Kidney (tissue), 13 donors: ENCODE measurements at regions not wholly inside any gene's neighbourhood (a gene's known extent, or its start where the extent isn't known, plus 50 kb on each side); places are given as distances from the start of the nearest gene placed in this dataset.

ENCODE experiments used
- DNase-seq, 5 donors: peaks; one replicate each; pipeline ENCODE4 v3.0.0-alpha.2; 2013 to 2020
- FAIRE-seq: peaks from 2 replicates; lab custom pipeline; 2012; peaks lifted over from hg19 to GRCh38; lab: Jason Lieb, UNC
- H3K27ac ChIP-seq, 2 donors: one replicate each; pipeline ENCODE4 v1.7.0; 2013; ENCODE audit warnings: low read depth in 2 of 2, low read length in 2 of 2, inconsistent platforms in 1 of 2
- H3K27me3 ChIP-seq: one replicate; pipeline ENCODE4 v1.7.1; 2013; ENCODE audit warnings: low read length, inconsistent platforms; ENCODE audit not compliant: control insufficient read depth, insufficient read depth
- H3K36me3 ChIP-seq, 3 donors: one replicate each; pipeline versions ENCODE4 v1.7.0 to v1.7.1; 2013; ENCODE audit warnings: low read length in 3 of 3, control low read depth in 1 of 3, inconsistent platforms in 1 of 3; ENCODE audit not compliant: insufficient read depth in 3 of 3, control insufficient read depth in 2 of 3
- H3K4me1 ChIP-seq, 3 donors: one replicate each; pipeline versions ENCODE4 v1.7.0 to v1.7.1; 2013; ENCODE audit warnings: low read length in 3 of 3, inconsistent platforms in 1 of 3, low read depth in 1 of 3; ENCODE audit not compliant: control insufficient read depth in 2 of 3, insufficient read depth in 2 of 3
- H3K4me3 ChIP-seq, 3 donors: one replicate each; pipeline versions ENCODE4 v1.7.0 to v1.8.1; 2013; ENCODE audit warnings: low read length in 3 of 3, control low read depth in 1 of 3, inconsistent platforms in 1 of 3
- H3K9ac ChIP-seq, 3 donors: one replicate each; pipeline versions ENCODE4 v1.7.0 to v1.7.1; 2013; ENCODE audit warnings: low read length in 3 of 3, control low read depth in 1 of 3, inconsistent platforms in 1 of 3
- H3K9me3 ChIP-seq, 3 donors: one replicate each; pipeline versions ENCODE4 v1.7.0 to v1.7.1; 2013; ENCODE audit warnings: low read length in 3 of 3, control low read depth in 1 of 3, inconsistent platforms in 1 of 3; ENCODE audit not compliant: control insufficient read depth in 2 of 3, insufficient read depth in 1 of 3
- intact Hi-C: fragments of 100-400 bp; cut with DNase I; formaldehyde crosslinking; loops from one replicate; pipeline ENCODE4 v1.11.1; 2022
- TF ChIP-seq, protein P1 (sequence below): IDR thresholded peaks from 3 replicates; pipeline ENCODE4 v1.5.1; 2012; ENCODE audit warnings: mild to moderate bottlenecking, moderate library complexity, borderline replicate concordance; ENCODE audit not compliant: insufficient read depth; ENCODE audit errors: extremely low read depth
- donor health status: control.
- donor health status: control.
- donor health status: control.
- donor health status: control.
- donor health status: control.
- donor health status: DM: yes; HTN: yes; CAD: no.
- donor health status: Normal renal cell carcinoma (clear cell type).

DNA sequence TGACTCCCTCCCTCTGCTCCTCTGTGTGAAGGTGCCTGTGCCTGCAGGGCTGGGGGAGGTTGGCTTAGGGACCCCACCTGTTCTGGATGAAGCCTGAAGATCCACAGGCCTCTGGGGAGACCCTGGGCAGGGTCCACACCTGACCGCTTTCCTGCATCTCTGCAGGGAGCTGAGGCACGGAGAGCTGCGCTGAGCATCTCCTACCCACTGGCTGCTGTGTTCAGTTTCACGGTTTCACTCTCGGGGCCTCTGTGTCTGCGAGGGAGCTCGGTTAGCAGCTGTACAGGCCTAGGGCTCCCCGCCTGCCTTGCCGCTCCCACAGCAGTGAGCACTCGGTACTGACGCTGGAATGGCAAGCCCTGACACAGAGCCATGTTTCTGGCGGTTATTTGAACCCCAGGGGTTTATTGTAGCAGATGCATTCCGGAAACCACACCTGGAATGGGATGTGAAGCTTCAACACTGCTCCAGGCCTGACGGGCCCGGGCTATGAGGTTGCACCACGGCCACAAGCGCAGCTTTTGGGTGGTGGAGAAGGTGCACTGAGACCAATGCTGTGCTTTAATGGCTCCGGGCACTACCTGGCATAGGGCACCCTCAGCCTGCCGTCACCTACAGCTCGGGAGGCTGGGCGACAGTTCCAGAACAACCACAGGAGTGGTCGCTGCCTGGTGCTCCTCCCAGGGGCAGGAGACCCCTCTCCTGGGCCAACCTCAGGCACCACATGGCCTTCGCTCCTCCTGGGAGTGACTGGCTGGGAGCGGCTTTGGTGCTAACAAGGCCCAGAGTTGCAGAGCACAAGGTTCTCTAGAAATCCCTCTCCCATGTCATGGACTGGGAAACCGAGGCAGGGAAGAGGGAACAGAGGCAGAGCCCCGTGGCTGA, 257.9 kb downstream of the NDUFA10 start:
- FAIRE-seq (no peak), DNase-seq (peak in 1 of 5 donors; percentile 41)
- Histone ChIP-seq H3K27me3 (no peaks in the 10 kb centered on the region), H3K4me1 (peaks cover 0 to 3% (median 2%) of the 10 kb centered on the region in 3 donors), H3K27ac (no peak overlapping the region), H3K36me3 (no peaks in the 10 kb centered on the region), H3K4me3 (no peak overlapping the region), H3K9ac (no peak overlapping the region), H3K9me3 (peaks cover 0 to 7% (median 3%) of the 10 kb centered on the region in 3 donors)
- intact Hi-C loops: no loop called here
- TF ChIP-seq, protein P1, sequence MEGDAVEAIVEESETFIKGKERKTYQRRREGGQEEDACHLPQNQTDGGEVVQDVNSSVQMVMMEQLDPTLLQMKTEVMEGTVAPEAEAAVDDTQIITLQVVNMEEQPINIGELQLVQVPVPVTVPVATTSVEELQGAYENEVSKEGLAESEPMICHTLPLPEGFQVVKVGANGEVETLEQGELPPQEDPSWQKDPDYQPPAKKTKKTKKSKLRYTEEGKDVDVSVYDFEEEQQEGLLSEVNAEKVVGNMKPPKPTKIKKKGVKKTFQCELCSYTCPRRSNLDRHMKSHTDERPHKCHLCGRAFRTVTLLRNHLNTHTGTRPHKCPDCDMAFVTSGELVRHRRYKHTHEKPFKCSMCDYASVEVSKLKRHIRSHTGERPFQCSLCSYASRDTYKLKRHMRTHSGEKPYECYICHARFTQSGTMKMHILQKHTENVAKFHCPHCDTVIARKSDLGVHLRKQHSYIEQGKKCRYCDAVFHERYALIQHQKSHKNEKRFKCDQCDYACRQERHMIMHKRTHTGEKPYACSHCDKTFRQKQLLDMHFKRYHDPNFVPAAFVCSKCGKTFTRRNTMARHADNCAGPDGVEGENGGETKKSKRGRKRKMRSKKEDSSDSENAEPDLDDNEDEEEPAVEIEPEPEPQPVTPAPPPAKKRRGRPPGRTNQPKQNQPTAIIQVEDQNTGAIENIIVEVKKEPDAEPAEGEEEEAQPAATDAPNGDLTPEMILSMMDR: no peak

DNA sequence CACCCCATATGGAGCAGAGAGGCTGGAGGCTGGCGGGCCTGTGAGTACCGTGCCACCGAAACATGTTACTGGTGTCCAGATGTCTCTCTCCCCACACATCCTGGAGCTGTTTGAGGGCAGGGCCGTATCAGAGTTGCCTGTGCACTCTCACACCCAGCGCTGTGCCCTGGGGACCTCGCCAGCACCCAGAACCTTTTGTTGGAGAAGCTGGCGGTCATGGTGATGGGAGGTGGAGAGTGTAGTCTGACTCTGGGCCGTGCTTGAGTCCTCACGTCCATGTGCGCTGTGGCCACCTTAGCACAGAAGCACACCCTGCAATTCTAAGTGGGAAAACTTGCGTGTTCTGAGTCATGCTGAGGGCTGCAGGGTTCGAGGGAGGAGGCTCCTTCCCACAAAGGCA, 259.2 kb downstream of the NDUFA10 start:
- TF ChIP-seq, protein P1: no peak
- H3K4me1 ChIP-seq: peaks cover 0 to 3% (median 2%) of the 10 kb centered on the region in 3 donors
- no peak overlapping the region for H3K27ac ChIP-seq
- no peaks in the 10 kb centered on the region for H3K27me3 ChIP-seq
- FAIRE-seq (no peak), DNase-seq (no peak)
- intact Hi-C loops: no loop called here
- no peaks in the 10 kb centered on the region for H3K9me3 ChIP-seq
- no peaks in the 10 kb centered on the region for H3K36me3 ChIP-seq
- H3K9ac ChIP-seq: no peak overlapping the region
- no peak overlapping the region for H3K4me3 ChIP-seq

GRCh38 chr2:239765076-239765845, 259.9 kb downstream of the NDUFA10 start:
- Histone ChIP-seq H3K27me3 (no peaks in the 10 kb centered on the region), H3K27ac (no peak overlapping the region), H3K4me1 (peaks cover 0 to 3% (median 2%) of the 10 kb centered on the region in 3 donors), H3K4me3 (no peak overlapping the region), H3K9me3 (no peaks in the 10 kb centered on the region), H3K9ac (no peak overlapping the region), H3K36me3 (no peaks in the 10 kb centered on the region)
- peak in 2 of 5 donors; percentile 23 to 25 for DNase-seq
- intact Hi-C loops: no loop called here
- TF ChIP-seq, protein P1: no peak
- no peak for FAIRE-seq
